ENCODE measurements at regions not wholly inside any gene's neighbourhood (a gene's known extent, or its start where the extent isn't known, plus 50 kb on each side); places are given as distances from the start of the nearest gene placed in this dataset.

GRCh38 chr2:19416784-19417684 is 58.6 kb upstream of the OSR1 start:
- TF ChIP-seq, protein P1, sequence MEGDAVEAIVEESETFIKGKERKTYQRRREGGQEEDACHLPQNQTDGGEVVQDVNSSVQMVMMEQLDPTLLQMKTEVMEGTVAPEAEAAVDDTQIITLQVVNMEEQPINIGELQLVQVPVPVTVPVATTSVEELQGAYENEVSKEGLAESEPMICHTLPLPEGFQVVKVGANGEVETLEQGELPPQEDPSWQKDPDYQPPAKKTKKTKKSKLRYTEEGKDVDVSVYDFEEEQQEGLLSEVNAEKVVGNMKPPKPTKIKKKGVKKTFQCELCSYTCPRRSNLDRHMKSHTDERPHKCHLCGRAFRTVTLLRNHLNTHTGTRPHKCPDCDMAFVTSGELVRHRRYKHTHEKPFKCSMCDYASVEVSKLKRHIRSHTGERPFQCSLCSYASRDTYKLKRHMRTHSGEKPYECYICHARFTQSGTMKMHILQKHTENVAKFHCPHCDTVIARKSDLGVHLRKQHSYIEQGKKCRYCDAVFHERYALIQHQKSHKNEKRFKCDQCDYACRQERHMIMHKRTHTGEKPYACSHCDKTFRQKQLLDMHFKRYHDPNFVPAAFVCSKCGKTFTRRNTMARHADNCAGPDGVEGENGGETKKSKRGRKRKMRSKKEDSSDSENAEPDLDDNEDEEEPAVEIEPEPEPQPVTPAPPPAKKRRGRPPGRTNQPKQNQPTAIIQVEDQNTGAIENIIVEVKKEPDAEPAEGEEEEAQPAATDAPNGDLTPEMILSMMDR (IDR thresholded peaks at IDR 0.05; ENCODE audit: insufficient read depth, low read depth, low read length) = no peak
- no peak overlapping the region for H3K4me3 ChIP-seq (ENCODE audit: low read depth, low read length)
- DNase-seq (ENCODE audit: low read depth) = no peak

DNA sequence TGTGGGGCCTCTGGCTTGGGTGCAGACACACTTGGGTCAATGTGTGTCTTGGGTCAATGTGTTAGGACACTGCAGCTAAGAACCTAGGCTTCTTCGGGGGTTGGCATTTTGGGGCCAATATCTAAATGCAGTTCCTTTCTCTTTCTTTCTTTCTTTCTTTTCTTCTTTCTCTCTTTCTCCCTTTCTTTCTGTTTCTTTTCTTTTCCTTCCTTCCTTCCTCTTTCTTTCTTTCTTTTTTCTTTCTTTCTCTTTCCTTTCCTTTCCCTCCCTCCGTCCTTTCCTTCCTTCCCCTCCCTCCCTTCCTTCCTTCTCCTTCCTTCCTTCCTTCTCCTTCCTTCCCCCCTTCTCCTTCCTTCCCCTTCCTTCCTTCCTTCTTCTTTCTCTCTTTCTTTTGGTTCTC is 57.7 kb upstream of the OSR1 start:
- TF ChIP-seq, protein P1 (IDR thresholded peaks at IDR 0.05; ENCODE audit: insufficient read depth, low read depth, low read length) = no peak
- DNase-seq (ENCODE audit: low read depth) = no peak
- no peak overlapping the region for H3K4me3 ChIP-seq (ENCODE audit: low read depth, low read length)

DNA sequence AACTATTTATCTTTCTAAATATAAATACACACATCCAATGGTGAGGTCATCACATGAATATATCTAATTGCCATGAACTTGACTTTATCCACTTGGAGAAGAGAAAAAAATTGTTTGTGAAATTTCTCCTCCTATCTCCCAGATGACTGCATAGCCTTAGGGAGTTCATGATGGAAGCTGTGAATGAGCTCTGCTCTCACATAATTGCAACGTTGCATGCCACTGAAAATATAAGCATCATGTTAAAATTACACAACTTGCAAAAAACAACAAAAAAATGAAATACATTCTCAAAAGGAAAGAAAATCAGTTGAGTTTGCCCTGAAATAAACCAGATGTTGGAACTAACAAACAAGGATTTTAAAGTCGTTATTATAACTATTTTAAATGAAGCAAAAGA is 50.6 kb upstream of the OSR1 start:
- DNase-seq (ENCODE audit: low read depth) = peak; percentile 66
- TF ChIP-seq, protein P1 (IDR thresholded peaks at IDR 0.05; ENCODE audit: insufficient read depth, low read depth, low read length) = no peak
- no peak overlapping the region for H3K4me3 ChIP-seq (ENCODE audit: low read depth, low read length)

DNA sequence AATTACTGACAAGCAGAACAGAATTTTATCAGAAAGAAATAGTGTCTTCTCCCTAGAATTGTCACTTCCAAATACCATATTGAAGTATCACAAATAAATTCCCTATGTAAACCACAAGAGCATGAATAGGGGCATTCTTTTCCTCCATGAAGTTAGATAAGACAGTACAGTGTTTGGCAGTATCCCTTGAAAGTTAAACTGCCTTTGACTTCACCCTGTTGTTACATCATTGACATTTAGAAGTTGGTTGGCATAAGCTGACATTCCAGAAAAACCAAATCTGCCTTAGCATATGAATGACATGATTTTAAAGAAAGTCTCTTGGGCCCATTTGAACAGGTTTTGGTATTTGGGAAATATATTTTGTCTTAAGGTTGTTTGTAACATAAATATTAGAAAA is 50.2 kb upstream of the OSR1 start:
- no peak overlapping the region for H3K4me3 ChIP-seq (ENCODE audit: low read depth, low read length)
- TF ChIP-seq, protein P1 (IDR thresholded peaks at IDR 0.05; ENCODE audit: insufficient read depth, low read depth, low read length) = no peak
- no peak for DNase-seq (ENCODE audit: low read depth)

All from fibroblast of villous mesenchyme (primary cell).